K562 (cell line): ENCODE measurements at regions not wholly inside any gene's neighbourhood (a gene's known extent, or its start where the extent isn't known, plus 50 kb on each side); places are given as distances from the start of the nearest gene placed in this dataset.

ENCODE experiments used
- CAMTA2 ChIP-seq: fragments of 250-450 bp; sonication (Bioruptor Pico); conservative IDR thresholded peaks from 2 replicates; pipeline ENCODE4 v1.5.1; 2022
- TEAD2 ChIP-seq: fragments of 450-650 bp; IDR thresholded peaks from 2 replicates; pipeline ENCODE4 v1.6.1; 2016; ENCODE audit warnings: missing genetic modification characterization, control low read depth, missing compliant biosample characterization
- ZBTB7A ChIP-seq: IDR thresholded peaks from 2 replicates; pipeline ENCODE4 v1.6.1; 2011; ENCODE audit warnings: low read depth, mild to moderate bottlenecking, low read length, moderate library complexity, borderline replicate concordance; ENCODE audit not compliant: control insufficient read depth
- TF ChIP-seq, protein P1 (sequence below), 2 experiments: fragments of 450-650 bp; formaldehyde crosslinking in 1 of 2; IDR thresholded peaks; 2 replicates each; pipeline versions ENCODE4 v1.4.0 to v1.6.1; 2014 to 2020; ENCODE audit warnings: mild to moderate bottlenecking in 2 of 2, borderline replicate concordance in 1 of 2, low read depth in 1 of 2
- TF ChIP-seq, protein P2 (sequence below), 3 experiments: fragments of 200-800 bp in 1 of 3; sonication (Bioruptor generic) in 1 of 3; sonication (generic) in 1 of 3; formaldehyde crosslinking in 1 of 3; IDR thresholded peaks; 2 replicates each; pipeline versions ENCODE4 v1.6.1 to v1.8.0; 2016 to 2022; ENCODE audit warnings: mild to moderate bottlenecking in 2 of 3, missing compliant biosample characterization in 2 of 3, missing genetic modification characterization in 2 of 3, missing genetic modification reagents in 1 of 3
- TF ChIP-seq, protein P3 (sequence below): sonication (generic); formaldehyde crosslinking; IDR thresholded peaks from 2 replicates; pipeline ENCODE4 v1.8.0; 2022; ENCODE audit warnings: mild to moderate bottlenecking, missing genetic modification reagents
- TF ChIP-seq, protein P4 (sequence below), 3 experiments: IDR thresholded peaks in 2 of 3; conservative IDR thresholded peaks in 1 of 3; 2 replicates each; pipeline ENCODE4 v1.5.1; 2011 to 2012; ENCODE audit warnings: low read length in 3 of 3, mild to moderate bottlenecking in 3 of 3, control low read depth in 2 of 3, improper control_type of control experiment in 1 of 3, inconsistent platforms in 1 of 3, low read depth in 1 of 3, mixed read lengths in 1 of 3, moderate library complexity in 1 of 3; ENCODE audit not compliant: insufficient read depth in 2 of 3
- TF ChIP-seq, protein P5 (sequence below), 2 experiments: fragments of 450-650 bp; conservative IDR thresholded peaks; 2 replicates each; pipeline ENCODE4 v1.6.1; 2017; ENCODE audit warnings: mild to moderate bottlenecking in 2 of 2, moderate library complexity in 2 of 2

DNA sequence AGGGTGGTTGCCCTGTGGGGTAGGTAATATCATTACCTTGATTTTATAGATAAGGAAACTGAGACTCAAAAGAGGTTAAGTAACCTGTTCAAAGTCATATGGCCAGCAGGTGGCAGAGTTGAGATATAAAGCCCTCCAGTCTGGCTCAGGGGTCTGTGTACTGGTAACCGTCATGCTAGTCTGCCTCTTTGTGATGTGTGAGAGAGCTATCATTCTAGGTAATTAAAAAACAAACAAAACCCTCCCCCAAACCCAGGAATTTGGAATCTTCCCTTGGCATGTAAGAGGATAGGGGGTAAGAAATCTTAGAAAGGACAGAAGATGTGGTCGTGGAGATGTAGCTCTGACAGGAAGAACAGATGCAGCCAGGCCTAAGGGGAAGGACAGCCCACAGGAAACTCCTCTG lies 206.0 kb downstream of the CDC5L start (continued):
- TF ChIP-seq, protein P1, sequence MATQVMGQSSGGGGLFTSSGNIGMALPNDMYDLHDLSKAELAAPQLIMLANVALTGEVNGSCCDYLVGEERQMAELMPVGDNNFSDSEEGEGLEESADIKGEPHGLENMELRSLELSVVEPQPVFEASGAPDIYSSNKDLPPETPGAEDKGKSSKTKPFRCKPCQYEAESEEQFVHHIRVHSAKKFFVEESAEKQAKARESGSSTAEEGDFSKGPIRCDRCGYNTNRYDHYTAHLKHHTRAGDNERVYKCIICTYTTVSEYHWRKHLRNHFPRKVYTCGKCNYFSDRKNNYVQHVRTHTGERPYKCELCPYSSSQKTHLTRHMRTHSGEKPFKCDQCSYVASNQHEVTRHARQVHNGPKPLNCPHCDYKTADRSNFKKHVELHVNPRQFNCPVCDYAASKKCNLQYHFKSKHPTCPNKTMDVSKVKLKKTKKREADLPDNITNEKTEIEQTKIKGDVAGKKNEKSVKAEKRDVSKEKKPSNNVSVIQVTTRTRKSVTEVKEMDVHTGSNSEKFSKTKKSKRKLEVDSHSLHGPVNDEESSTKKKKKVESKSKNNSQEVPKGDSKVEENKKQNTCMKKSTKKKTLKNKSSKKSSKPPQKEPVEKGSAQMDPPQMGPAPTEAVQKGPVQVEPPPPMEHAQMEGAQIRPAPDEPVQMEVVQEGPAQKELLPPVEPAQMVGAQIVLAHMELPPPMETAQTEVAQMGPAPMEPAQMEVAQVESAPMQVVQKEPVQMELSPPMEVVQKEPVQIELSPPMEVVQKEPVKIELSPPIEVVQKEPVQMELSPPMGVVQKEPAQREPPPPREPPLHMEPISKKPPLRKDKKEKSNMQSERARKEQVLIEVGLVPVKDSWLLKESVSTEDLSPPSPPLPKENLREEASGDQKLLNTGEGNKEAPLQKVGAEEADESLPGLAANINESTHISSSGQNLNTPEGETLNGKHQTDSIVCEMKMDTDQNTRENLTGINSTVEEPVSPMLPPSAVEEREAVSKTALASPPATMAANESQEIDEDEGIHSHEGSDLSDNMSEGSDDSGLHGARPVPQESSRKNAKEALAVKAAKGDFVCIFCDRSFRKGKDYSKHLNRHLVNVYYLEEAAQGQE (IDR thresholded peaks at IDR 0.05; ENCODE audit: borderline replicate concordance) = peak; percentile 46; the same call in 1 of the 2 replicates
- TF ChIP-seq, protein P1 (CRISPR knock-in tag; IDR thresholded peaks at IDR 0.05; ENCODE audit: low read depth) = no peak
- no peak for TF ChIP-seq TEAD2 (tag)
- TF ChIP-seq, protein P2, sequence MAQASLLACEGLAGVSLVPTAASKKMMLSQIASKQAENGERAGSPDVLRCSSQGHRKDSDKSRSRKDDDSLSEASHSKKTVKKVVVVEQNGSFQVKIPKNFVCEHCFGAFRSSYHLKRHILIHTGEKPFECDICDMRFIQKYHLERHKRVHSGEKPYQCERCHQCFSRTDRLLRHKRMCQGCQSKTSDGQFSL (CRISPR knock-in tag; IDR thresholded peaks at IDR 0.05) = no peak
- TF ChIP-seq, protein P2 (tag; IDR thresholded peaks at IDR 0.05) = no peak
- no peak for TF ChIP-seq CAMTA2 (CRISPR knock-in tag)
- no peak for TF ChIP-seq ZBTB7A
- TF ChIP-seq, protein P3, sequence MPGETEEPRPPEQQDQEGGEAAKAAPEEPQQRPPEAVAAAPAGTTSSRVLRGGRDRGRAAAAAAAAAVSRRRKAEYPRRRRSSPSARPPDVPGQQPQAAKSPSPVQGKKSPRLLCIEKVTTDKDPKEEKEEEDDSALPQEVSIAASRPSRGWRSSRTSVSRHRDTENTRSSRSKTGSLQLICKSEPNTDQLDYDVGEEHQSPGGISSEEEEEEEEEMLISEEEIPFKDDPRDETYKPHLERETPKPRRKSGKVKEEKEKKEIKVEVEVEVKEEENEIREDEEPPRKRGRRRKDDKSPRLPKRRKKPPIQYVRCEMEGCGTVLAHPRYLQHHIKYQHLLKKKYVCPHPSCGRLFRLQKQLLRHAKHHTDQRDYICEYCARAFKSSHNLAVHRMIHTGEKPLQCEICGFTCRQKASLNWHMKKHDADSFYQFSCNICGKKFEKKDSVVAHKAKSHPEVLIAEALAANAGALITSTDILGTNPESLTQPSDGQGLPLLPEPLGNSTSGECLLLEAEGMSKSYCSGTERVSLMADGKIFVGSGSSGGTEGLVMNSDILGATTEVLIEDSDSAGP = no peak
- TF ChIP-seq, protein P4, sequence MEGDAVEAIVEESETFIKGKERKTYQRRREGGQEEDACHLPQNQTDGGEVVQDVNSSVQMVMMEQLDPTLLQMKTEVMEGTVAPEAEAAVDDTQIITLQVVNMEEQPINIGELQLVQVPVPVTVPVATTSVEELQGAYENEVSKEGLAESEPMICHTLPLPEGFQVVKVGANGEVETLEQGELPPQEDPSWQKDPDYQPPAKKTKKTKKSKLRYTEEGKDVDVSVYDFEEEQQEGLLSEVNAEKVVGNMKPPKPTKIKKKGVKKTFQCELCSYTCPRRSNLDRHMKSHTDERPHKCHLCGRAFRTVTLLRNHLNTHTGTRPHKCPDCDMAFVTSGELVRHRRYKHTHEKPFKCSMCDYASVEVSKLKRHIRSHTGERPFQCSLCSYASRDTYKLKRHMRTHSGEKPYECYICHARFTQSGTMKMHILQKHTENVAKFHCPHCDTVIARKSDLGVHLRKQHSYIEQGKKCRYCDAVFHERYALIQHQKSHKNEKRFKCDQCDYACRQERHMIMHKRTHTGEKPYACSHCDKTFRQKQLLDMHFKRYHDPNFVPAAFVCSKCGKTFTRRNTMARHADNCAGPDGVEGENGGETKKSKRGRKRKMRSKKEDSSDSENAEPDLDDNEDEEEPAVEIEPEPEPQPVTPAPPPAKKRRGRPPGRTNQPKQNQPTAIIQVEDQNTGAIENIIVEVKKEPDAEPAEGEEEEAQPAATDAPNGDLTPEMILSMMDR (IDR thresholded peaks at IDR 0.05 in 2 of 3, conservative IDR thresholded peaks at IDR 0.05 in 1 of 3; ENCODE audit: insufficient read depth in 2 of 3, low read depth in 1 of 3, low read length in 3 of 3) = peak; percentile 43 to 63 (median 62)
- TF ChIP-seq, protein P5, sequence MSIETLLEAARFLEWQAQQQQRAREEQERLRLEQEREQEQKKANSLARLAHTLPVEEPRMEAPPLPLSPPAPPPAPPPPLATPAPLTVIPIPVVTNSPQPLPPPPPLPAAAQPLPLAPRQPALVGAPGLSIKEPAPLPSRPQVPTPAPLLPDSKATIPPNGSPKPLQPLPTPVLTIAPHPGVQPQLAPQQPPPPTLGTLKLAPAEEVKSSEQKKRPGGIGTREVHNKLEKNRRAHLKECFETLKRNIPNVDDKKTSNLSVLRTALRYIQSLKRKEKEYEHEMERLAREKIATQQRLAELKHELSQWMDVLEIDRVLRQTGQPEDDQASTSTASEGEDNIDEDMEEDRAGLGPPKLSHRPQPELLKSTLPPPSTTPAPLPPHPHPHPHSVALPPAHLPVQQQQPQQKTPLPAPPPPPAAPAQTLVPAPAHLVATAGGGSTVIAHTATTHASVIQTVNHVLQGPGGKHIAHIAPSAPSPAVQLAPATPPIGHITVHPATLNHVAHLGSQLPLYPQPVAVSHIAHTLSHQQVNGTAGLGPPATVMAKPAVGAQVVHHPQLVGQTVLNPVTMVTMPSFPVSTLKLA (conservative IDR thresholded peaks at IDR 0.05) = no peak
